ENCODE measurements at regions not wholly inside any gene's neighbourhood (a gene's known extent, or its start where the extent isn't known, plus 50 kb on each side); places are given as distances from the start of the nearest gene placed in this dataset.

DNA sequence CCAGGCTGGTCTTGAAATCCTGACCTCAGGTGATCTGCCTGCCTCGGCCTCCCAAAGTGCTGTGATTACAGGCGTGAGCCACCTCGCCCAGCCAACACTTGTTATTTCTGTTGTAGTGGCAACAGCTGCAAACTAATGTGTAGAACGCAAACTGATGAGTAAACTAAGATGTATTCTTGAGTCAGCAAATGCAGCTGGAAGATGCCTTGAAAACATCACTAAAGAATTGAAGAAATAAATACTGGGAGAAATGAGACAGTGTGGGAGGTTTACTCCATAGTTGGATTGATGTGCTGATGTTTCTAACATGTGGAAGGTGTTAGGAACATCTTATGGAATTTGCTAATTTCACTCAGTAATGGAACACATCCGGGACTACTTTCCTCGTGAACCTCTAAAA lies 61.3 kb upstream of the KCNE2 start:
- no peak for TF ChIP-seq MYC (IDR thresholded peaks at IDR 0.05; ENCODE audit: low read depth, low read length)
- TF ChIP-seq, protein P1, sequence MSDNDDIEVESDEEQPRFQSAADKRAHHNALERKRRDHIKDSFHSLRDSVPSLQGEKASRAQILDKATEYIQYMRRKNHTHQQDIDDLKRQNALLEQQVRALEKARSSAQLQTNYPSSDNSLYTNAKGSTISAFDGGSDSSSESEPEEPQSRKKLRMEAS (IDR thresholded peaks at IDR 0.05; ENCODE audit: low read depth, low read length) = no peak
- TF ChIP-seq POLR2A (IDR thresholded peaks at IDR 0.05; ENCODE audit: extremely low read depth, insufficient read length) = no peak
- TF ChIP-seq, protein P2, sequence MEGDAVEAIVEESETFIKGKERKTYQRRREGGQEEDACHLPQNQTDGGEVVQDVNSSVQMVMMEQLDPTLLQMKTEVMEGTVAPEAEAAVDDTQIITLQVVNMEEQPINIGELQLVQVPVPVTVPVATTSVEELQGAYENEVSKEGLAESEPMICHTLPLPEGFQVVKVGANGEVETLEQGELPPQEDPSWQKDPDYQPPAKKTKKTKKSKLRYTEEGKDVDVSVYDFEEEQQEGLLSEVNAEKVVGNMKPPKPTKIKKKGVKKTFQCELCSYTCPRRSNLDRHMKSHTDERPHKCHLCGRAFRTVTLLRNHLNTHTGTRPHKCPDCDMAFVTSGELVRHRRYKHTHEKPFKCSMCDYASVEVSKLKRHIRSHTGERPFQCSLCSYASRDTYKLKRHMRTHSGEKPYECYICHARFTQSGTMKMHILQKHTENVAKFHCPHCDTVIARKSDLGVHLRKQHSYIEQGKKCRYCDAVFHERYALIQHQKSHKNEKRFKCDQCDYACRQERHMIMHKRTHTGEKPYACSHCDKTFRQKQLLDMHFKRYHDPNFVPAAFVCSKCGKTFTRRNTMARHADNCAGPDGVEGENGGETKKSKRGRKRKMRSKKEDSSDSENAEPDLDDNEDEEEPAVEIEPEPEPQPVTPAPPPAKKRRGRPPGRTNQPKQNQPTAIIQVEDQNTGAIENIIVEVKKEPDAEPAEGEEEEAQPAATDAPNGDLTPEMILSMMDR (IDR thresholded peaks at IDR 0.05; ENCODE audit: low read depth, low read length) = no peak
- DNase-seq (ENCODE audit: low read depth) = no peak
- H3K4me3 ChIP-seq (ENCODE audit: low read depth, low read length) = no peak overlapping the region

DNA sequence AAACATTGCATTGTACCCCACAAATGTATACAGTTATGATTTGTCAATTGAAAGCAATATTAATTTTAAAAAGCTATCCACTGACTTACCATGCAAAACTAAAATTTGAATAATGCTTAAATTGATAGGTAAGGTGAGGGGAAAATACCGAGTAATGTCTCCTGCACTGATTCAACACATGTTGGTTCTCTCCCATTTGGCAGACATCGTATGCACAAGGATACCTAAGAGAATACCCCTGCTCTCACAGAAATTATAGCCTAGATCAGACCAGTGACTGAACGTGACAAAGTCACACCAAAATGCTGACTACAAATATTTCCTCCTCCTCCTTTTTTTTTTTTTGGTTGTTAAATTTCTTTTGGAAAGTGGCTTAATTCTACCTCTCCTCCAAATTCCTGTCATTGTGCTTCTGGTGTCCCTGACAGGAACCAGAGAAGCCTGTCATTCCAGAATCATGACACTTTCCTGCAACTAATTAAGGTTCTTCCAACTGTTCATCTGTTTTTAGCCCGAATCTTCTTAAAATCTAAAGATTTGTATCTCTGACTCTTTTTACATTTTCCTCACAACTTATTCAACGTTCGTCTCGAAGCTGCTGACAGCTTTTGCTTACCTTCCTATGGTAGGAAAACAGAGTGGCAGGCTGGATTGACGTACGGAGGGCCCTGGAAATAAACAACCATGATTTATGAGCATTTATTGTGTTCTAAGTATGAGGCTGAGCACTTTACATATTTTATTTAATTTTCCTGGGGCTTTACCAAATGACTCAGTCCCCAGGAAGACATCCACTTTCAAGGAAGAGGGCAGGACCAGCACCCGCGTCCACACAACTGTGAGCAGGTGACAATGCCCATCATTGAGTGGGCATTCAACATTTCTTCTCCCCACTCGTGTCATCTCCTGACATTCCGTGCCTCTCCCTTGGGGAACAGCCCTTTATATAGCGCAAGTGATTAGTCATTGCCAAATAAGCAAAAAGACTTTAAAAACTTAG lies 57.9 kb upstream of the KCNE2 start:
- DNase-seq (ENCODE audit: low read depth) = no peak
- TF ChIP-seq, protein P2 (IDR thresholded peaks at IDR 0.05; ENCODE audit: low read depth, low read length) = no peak
- no peak for TF ChIP-seq POLR2A (IDR thresholded peaks at IDR 0.05; ENCODE audit: extremely low read depth, insufficient read length)
- TF ChIP-seq MYC (IDR thresholded peaks at IDR 0.05; ENCODE audit: low read depth, low read length) = no peak
- TF ChIP-seq, protein P1 (IDR thresholded peaks at IDR 0.05; ENCODE audit: low read depth, low read length) = no peak
- no peak overlapping the region for H3K4me3 ChIP-seq (ENCODE audit: low read depth, low read length)

DNA sequence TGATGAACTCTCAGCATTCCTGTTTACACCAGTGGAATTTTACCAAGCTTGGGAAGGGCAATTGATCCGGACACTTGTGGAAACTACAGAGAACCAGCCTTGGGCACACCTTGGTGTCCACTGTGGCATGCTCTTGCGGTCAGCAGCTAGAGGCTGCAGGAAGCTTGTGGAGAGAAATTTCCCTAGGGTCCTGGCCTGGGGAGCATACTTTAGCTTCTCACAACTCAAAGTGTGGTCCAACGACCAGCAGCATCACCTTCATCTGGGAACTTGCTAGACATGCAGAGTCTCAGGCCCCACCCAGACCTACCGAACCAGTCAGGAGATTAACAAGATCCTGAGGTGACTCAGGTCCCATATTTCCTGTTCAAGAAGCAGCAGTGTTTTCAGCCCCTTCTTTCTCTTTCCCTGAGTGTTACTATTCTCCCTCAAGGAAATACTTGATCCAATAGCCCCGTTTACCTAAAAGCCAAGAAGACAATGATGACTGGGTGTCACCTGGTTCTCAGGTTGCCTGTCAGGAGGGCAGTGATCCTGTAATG lies 55.7 kb upstream of the KCNE2 start:
- DNase-seq (ENCODE audit: low read depth) = no peak
- H3K4me3 ChIP-seq (ENCODE audit: low read depth, low read length) = no peak overlapping the region
- TF ChIP-seq, protein P2 (IDR thresholded peaks at IDR 0.05; ENCODE audit: low read depth, low read length) = no peak
- TF ChIP-seq, protein P1 (IDR thresholded peaks at IDR 0.05; ENCODE audit: low read depth, low read length) = no peak
- no peak for TF ChIP-seq MYC (IDR thresholded peaks at IDR 0.05; ENCODE audit: low read depth, low read length)
- no peak for TF ChIP-seq POLR2A (IDR thresholded peaks at IDR 0.05; ENCODE audit: extremely low read depth, insufficient read length)

DNA sequence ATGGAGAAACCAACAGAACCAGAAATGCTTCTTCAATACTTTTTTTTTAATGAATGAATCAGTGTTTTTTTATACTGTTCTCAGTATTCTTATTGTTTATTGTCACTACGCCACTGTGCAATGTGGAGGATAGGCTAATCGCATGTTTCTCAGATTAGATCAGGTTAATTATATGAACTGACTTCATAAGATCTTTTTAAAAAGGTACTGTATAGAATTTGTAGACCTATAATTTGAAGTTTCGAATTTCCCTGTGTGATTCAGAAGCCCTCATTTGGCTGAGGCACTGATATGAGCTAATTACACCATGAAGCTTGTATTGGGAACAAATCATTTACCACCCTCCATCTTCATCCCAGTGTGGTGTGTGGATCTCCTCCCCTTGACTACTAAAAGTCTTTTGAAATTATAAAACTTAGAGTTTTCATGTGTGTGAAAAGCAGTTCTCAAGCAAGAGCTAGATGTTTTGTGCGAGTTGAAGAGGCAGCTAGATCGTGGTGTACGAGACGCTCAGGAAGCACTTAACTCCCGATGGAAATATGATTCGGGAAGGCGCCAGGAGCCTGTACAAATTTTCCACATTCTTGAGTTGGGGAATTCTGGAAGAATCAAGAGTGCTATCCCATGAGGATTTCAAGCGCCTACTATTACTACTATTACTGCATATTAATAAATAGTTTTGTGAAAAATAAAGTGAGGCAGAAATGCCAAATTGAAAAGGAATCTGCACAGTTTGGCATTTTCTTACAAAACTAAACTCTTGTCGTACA lies 52.1 kb upstream of the KCNE2 start:
- H3K4me3 ChIP-seq (ENCODE audit: low read depth, low read length) = no peak overlapping the region
- TF ChIP-seq, protein P1 (IDR thresholded peaks at IDR 0.05; ENCODE audit: low read depth, low read length) = no peak
- TF ChIP-seq, protein P2 (IDR thresholded peaks at IDR 0.05; ENCODE audit: low read depth, low read length) = no peak
- TF ChIP-seq MYC (IDR thresholded peaks at IDR 0.05; ENCODE audit: low read depth, low read length) (no peak), POLR2A (IDR thresholded peaks at IDR 0.05; ENCODE audit: extremely low read depth, insufficient read length) (no peak)
- no peak for DNase-seq (ENCODE audit: low read depth)

DNA sequence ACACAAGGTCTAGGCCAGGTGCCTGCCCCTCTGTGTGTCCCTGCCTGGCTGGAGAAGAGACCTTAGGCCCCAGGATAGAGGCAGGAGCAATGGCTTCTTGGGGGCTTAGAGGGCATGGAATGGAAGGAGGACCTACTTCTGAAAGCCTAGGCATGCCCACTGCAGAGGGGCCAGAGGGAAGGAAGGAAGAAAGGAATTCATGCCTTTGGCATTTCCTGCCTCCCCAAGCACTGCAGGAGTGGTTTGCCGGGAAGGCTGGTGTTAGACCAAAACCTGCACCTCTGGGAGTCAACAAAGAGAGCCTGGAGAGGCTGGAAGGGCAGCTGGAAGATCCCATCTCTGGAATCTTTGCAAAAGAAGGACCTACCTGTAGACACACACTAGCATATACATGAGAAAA lies 50.7 kb upstream of the KCNE2 start:
- TF ChIP-seq POLR2A (IDR thresholded peaks at IDR 0.05; ENCODE audit: extremely low read depth, insufficient read length) = no peak
- no peak for TF ChIP-seq MYC (IDR thresholded peaks at IDR 0.05; ENCODE audit: low read depth, low read length)
- TF ChIP-seq, protein P2 (IDR thresholded peaks at IDR 0.05; ENCODE audit: low read depth, low read length) = no peak
- TF ChIP-seq, protein P1 (IDR thresholded peaks at IDR 0.05; ENCODE audit: low read depth, low read length) = no peak
- no peak for DNase-seq (ENCODE audit: low read depth)
- H3K4me3 ChIP-seq (ENCODE audit: low read depth, low read length) = no peak overlapping the region

All from NB4 (cell line).